Spleen (tissue), 7 donors: ENCODE measurements at regions not wholly inside any gene's neighbourhood (a gene's known extent, or its start where the extent isn't known, plus 50 kb on each side); places are given as distances from the start of the nearest gene placed in this dataset.

Experiments used
- POLR2A ChIP-seq, 3 donors: fragments of 450-650 bp; IDR thresholded peaks; one replicate each; pipeline ENCODE4 v1.5.1; 2017; ENCODE audit warnings: antibody characterized with exemption in 3 of 3, mild to moderate bottlenecking in 1 of 3
- POLR2AphosphoS5 ChIP-seq, 3 donors: sonication (generic); formaldehyde crosslinking; IDR thresholded peaks; one replicate each; pipeline ENCODE4 v1.5.1; 2017; ENCODE audit warnings: antibody characterized with exemption in 3 of 3
- TF ChIP-seq, protein P1 (sequence below), 11 experiments: fragments of 200-600 bp in 7 of 11; fragments of 450-650 bp in 4 of 11; sonication (generic) in 4 of 11; IDR thresholded peaks in 8 of 11; conservative IDR thresholded peaks in 3 of 11; 1 replicate in 7 of 11; 2 replicates in 4 of 11; pipeline versions ENCODE4 v1.4.0 to v1.8.0; 2016 to 2021; ENCODE audit warnings: antibody characterized with exemption in 11 of 11, inconsistent platforms in 4 of 11, mild to moderate bottlenecking in 1 of 11
- donor health status: DM: no; HTN: no; CAD: no; lungs with moderate emphysema.
- donor health status: DM: no; HTN: no; CAD: no.
- donor health status: DM: no; HTN: no; CAD: no.

DNA sequence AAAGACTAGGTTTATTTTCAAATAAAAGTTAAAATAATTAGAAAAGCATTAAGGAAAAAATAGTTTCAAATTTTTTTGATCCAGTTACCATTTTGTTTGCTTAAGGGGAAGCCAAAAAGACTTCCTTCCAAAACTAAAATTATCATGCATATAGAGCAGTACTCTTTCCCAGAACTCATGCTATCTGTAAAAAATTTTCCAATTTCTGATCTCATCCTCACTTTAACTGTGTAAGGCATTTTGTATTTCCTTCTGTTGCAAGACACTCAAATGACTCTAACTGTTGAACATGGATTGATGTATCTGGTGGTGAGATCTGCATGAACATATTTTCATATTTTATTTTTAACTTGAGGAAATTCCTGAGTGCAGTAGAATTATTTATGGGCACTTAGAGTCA lies 150.1 kb downstream of the ADAM29 start:
- TF ChIP-seq, protein P1, sequence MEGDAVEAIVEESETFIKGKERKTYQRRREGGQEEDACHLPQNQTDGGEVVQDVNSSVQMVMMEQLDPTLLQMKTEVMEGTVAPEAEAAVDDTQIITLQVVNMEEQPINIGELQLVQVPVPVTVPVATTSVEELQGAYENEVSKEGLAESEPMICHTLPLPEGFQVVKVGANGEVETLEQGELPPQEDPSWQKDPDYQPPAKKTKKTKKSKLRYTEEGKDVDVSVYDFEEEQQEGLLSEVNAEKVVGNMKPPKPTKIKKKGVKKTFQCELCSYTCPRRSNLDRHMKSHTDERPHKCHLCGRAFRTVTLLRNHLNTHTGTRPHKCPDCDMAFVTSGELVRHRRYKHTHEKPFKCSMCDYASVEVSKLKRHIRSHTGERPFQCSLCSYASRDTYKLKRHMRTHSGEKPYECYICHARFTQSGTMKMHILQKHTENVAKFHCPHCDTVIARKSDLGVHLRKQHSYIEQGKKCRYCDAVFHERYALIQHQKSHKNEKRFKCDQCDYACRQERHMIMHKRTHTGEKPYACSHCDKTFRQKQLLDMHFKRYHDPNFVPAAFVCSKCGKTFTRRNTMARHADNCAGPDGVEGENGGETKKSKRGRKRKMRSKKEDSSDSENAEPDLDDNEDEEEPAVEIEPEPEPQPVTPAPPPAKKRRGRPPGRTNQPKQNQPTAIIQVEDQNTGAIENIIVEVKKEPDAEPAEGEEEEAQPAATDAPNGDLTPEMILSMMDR (IDR thresholded peaks at IDR 0.05 in 8 of 11, conservative IDR thresholded peaks at IDR 0.05 in 3 of 11): no peak
- TF ChIP-seq POLR2AphosphoS5 (IDR thresholded peaks at IDR 0.05) (no peak), POLR2A (IDR thresholded peaks at IDR 0.05) (no peak)
